Loucy (cell line): ENCODE measurements at regions not wholly inside any gene's neighbourhood (a gene's known extent, or its start where the extent isn't known, plus 50 kb on each side); places are given as distances from the start of the nearest gene placed in this dataset.

Experiments used
- CTCF ChIP-seq: fragments of 200-600 bp; sonication (generic); conservative IDR thresholded peaks from 2 replicates; pipeline ENCODE4 v1.5.1; 2014; ENCODE audit warnings: mild to moderate bottlenecking, antibody characterized with exemption, low read length
- EZH2phosphoT487 ChIP-seq: fragments of 200-600 bp; IDR thresholded peaks from 2 replicates; pipeline ENCODE4 v1.6.1; 2018; ENCODE audit warnings: antibody characterized with exemption, mild to moderate bottlenecking, moderate library complexity, borderline replicate concordance

- TF ChIP-seq CTCF (no peak), EZH2phosphoT487 (no peak)
Measured at GRCh38 chr4:155532373-155533085, 134.1 kb upstream of the GUCY1A1 start.
